ENCODE measurements at regions not wholly inside any gene's neighbourhood (a gene's known extent, or its start where the extent isn't known, plus 50 kb on each side); places are given as distances from the start of the nearest gene placed in this dataset.

GRCh38 chr3:107117156-107117555 lies 260.1 kb upstream of the CCDC54 start (continued):
- TF ChIP-seq YY1 (IDR thresholded peaks at IDR 0.05) (no peak), RAD21 (IDR thresholded peaks at IDR 0.05) (no peak)
- TF ChIP-seq, protein P1, sequence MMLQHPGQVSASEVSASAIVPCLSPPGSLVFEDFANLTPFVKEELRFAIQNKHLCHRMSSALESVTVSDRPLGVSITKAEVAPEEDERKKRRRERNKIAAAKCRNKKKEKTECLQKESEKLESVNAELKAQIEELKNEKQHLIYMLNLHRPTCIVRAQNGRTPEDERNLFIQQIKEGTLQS (IDR thresholded peaks at IDR 0.05) = no peak
- TF ChIP-seq, protein P2, sequence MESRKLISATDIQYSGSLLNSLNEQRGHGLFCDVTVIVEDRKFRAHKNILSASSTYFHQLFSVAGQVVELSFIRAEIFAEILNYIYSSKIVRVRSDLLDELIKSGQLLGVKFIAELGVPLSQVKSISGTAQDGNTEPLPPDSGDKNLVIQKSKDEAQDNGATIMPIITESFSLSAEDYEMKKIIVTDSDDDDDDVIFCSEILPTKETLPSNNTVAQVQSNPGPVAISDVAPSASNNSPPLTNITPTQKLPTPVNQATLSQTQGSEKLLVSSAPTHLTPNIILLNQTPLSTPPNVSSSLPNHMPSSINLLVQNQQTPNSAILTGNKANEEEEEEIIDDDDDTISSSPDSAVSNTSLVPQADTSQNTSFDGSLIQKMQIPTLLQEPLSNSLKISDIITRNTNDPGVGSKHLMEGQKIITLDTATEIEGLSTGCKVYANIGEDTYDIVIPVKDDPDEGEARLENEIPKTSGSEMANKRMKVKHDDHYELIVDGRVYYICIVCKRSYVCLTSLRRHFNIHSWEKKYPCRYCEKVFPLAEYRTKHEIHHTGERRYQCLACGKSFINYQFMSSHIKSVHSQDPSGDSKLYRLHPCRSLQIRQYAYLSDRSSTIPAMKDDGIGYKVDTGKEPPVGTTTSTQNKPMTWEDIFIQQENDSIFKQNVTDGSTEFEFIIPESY (IDR thresholded peaks at IDR 0.05) = no peak

GRCh38 chr3:107117922-107118536 lies 259.2 kb upstream of the CCDC54 start:
- no peaks in the 10 kb centered on the region for H3K9me3 ChIP-seq (ENCODE audit: control insufficient read depth in 4 of 4, low read length in 3 of 4)
- 38% methylated on average over 10 of the region's 10 CpGs for WGBS
- no peak overlapping the region for H3K4me3 ChIP-seq (ENCODE audit: low read depth in 1 of 3, low read length in 3 of 3)
- H3K27me3 ChIP-seq (ENCODE audit: control insufficient read depth in 4 of 4, insufficient read depth in 4 of 4, low read length in 3 of 4) = no peaks in the 10 kb centered on the region
- no peaks in the 10 kb centered on the region for H3K4me1 ChIP-seq (ENCODE audit: control insufficient read depth in 4 of 4, insufficient read depth in 4 of 4, low read length in 3 of 4)
- H3K36me3 ChIP-seq (ENCODE audit: control insufficient read depth in 4 of 4, insufficient read depth in 3 of 4, low read depth in 1 of 4, low read length in 3 of 4) = no peaks in the 10 kb centered on the region
- H3K9ac ChIP-seq (ENCODE audit: low read depth in 1 of 2, low read length in 2 of 2) = no peak overlapping the region
- no peak for DNase-seq (ENCODE audit: low spot score)
- H3K27ac ChIP-seq (ENCODE audit: low read depth in 1 of 2, low read length in 2 of 2) = no peak overlapping the region
- TF ChIP-seq RAD21 (IDR thresholded peaks at IDR 0.05) (peak; percentile 55 to 57), FOXA1 (IDR thresholded peaks at IDR 0.05) (no peak), TAF1 (conservative IDR thresholded peaks at IDR 0.05) (no peak)
- TF ChIP-seq, protein P2 (IDR thresholded peaks at IDR 0.05) = no peak
- TF ChIP-seq, protein P3, sequence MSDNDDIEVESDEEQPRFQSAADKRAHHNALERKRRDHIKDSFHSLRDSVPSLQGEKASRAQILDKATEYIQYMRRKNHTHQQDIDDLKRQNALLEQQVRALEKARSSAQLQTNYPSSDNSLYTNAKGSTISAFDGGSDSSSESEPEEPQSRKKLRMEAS (IDR thresholded peaks at IDR 0.05) = no peak

DNA sequence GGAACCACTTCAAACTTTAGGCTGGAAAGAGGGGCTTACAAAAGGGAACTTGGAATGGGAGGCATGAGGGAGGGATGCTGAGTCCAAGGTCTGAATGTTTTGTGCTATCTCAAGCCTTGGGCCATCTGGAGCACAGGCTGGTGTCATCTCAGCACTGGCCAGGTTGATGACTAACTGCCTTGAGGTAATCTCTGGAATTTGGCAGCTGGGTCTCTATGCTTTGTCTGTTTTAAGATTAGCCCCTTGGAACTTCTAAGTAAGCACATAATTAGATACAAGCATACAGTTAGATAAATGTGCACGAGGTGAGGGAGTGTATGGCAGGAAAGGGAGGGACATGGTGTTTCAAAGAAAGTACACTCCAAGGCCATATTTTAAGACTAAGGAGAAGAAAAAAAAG lies 252.4 kb upstream of the CCDC54 start:
- Histone ChIP-seq H3K27ac (ENCODE audit: low read depth in 1 of 2, low read length in 2 of 2) (no peak overlapping the region), H3K4me1 (ENCODE audit: control insufficient read depth in 4 of 4, insufficient read depth in 4 of 4, low read length in 3 of 4) (no peaks in the 10 kb centered on the region), H3K27me3 (ENCODE audit: control insufficient read depth in 4 of 4, insufficient read depth in 4 of 4, low read length in 3 of 4) (no peaks in the 10 kb centered on the region), H3K36me3 (ENCODE audit: control insufficient read depth in 4 of 4, insufficient read depth in 3 of 4, low read depth in 1 of 4, low read length in 3 of 4) (no peaks in the 10 kb centered on the region), H3K9me3 (ENCODE audit: control insufficient read depth in 4 of 4, low read length in 3 of 4) (no peaks in the 10 kb centered on the region), H3K9ac (ENCODE audit: low read depth in 1 of 2, low read length in 2 of 2) (no peak overlapping the region), H3K4me3 (ENCODE audit: low read depth in 1 of 3, low read length in 3 of 3) (no peak overlapping the region)
- DNase-seq (ENCODE audit: low spot score) = no peak
- 15% methylated on average over 1 of the region's 1 CpG for WGBS
- TF ChIP-seq RAD21 (IDR thresholded peaks at IDR 0.05) = no peak
- TF ChIP-seq, protein P3 (IDR thresholded peaks at IDR 0.05) = no peak
- no peak for TF ChIP-seq YY1 (IDR thresholded peaks at IDR 0.05)
- TF ChIP-seq REST (IDR thresholded peaks at IDR 0.05) = no peak
- TF ChIP-seq, protein P1 (IDR thresholded peaks at IDR 0.05) = no peak
- no peak for TF ChIP-seq SP1 (IDR thresholded peaks at IDR 0.05)
- TF ChIP-seq NR2F2 (IDR thresholded peaks at IDR 0.05) = no peak
- no peak for TF ChIP-seq HNF4A (conservative IDR thresholded peaks at IDR 0.05)
- TF ChIP-seq HNF4G (IDR thresholded peaks at IDR 0.05) = no peak
- no peak for TF ChIP-seq RXRA (IDR thresholded peaks at IDR 0.05)
- TF ChIP-seq FOXA2 (IDR thresholded peaks at IDR 0.05) = no peak
- no peak for TF ChIP-seq FOXA1 (IDR thresholded peaks at IDR 0.05)
- TF ChIP-seq JUND (IDR thresholded peaks at IDR 0.05) = no peak
- TF ChIP-seq, protein P4, sequence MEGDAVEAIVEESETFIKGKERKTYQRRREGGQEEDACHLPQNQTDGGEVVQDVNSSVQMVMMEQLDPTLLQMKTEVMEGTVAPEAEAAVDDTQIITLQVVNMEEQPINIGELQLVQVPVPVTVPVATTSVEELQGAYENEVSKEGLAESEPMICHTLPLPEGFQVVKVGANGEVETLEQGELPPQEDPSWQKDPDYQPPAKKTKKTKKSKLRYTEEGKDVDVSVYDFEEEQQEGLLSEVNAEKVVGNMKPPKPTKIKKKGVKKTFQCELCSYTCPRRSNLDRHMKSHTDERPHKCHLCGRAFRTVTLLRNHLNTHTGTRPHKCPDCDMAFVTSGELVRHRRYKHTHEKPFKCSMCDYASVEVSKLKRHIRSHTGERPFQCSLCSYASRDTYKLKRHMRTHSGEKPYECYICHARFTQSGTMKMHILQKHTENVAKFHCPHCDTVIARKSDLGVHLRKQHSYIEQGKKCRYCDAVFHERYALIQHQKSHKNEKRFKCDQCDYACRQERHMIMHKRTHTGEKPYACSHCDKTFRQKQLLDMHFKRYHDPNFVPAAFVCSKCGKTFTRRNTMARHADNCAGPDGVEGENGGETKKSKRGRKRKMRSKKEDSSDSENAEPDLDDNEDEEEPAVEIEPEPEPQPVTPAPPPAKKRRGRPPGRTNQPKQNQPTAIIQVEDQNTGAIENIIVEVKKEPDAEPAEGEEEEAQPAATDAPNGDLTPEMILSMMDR (IDR thresholded peaks at IDR 0.05; ENCODE audit: low read depth, low read length, missing input control) = no peak
- no peak for TF ChIP-seq TAF1 (conservative IDR thresholded peaks at IDR 0.05)
- TF ChIP-seq GABPA (IDR thresholded peaks at IDR 0.05 in 1 of 2, conservative IDR thresholded peaks at IDR 0.05 in 1 of 2) = no peak
- TF ChIP-seq EGR1 (IDR thresholded peaks at IDR 0.05; ENCODE audit: low read depth in 2 of 2) = no peak

Data from liver (tissue), 8 donors.